H1 (cell line): ENCODE measurements at regions not wholly inside any gene's neighbourhood (a gene's known extent, or its start where the extent isn't known, plus 50 kb on each side); places are given as distances from the start of the nearest gene placed in this dataset.

Experiments
- CTCF ChIA-PET: fragments of 300-600 bp; sonication (Branson Sonifier 250); formaldehyde crosslinking; loops from one replicate; lab custom pipeline; 2021; ENCODE audit not compliant: partially characterized antibody; lab: Charles Lee
- POLR2A ChIA-PET: fragments of 300-600 bp; sonication (Branson Sonifier 250); formaldehyde crosslinking; loops from one replicate; lab custom pipeline; 2021; ENCODE audit warnings: inconsistent platforms; ENCODE audit not compliant: partially characterized antibody; lab: Charles Lee
- DNase-seq, 2 experiments: peaks; one replicate each; pipeline versions ENCODE4 v3.0.0 to v3.0.0-alpha.2; 2010 to 2022; ENCODE audit warnings: low spot score in 2 of 2, low read depth in 1 of 2, mixed read lengths in 1 of 2
- FAIRE-seq: peaks from 2 replicates; lab custom pipeline; 2011; peaks lifted over from hg19 to GRCh38; lab: Jason Lieb, UNC
- H2AFZ ChIP-seq: 2 replicates; pipeline ENCODE4 v1.8.1; 2012; ENCODE audit warnings: low read length, inconsistent platforms
- H2AK5ac ChIP-seq: 2 replicates; pipeline ENCODE4 v1.6.1; 2013; ENCODE audit warnings: low read depth, low read length
- H2BK120ac ChIP-seq: replicated peaks from 2 replicates; pipeline ENCODE3; 2013; ENCODE audit warnings: low read depth, low read length, inconsistent platforms
- H2BK12ac ChIP-seq: 2 replicates; pipeline ENCODE4 v1.6.1; 2013; ENCODE audit warnings: low read depth, low read length
- H2BK15ac ChIP-seq: 2 replicates; pipeline ENCODE4 v1.6.1; 2013; ENCODE audit warnings: low read length
- H2BK20ac ChIP-seq: 2 replicates; pipeline ENCODE4 v1.6.1; 2013; ENCODE audit warnings: low read length
- H2BK5ac ChIP-seq: 2 replicates; pipeline ENCODE4 v1.6.1; 2013; ENCODE audit warnings: low read depth, low read length
- H3K14ac ChIP-seq: 2 replicates; pipeline ENCODE4 v1.6.1; 2013; ENCODE audit warnings: inconsistent platforms; ENCODE audit not compliant: insufficient read length
- H3K18ac ChIP-seq: 2 replicates; pipeline ENCODE4 v1.6.1; 2013; ENCODE audit warnings: low read length; ENCODE audit errors: extremely low read depth
- H3K23ac ChIP-seq: 2 replicates; pipeline ENCODE4 v1.6.1; 2013; ENCODE audit warnings: inconsistent platforms; ENCODE audit not compliant: insufficient read length
- H3K23me2 ChIP-seq: 2 replicates; pipeline ENCODE4 v1.6.1; 2013; ENCODE audit warnings: low read depth, low read length
- H3K27ac ChIP-seq: 2 replicates; pipeline ENCODE4 v1.6.1; 2011; ENCODE audit warnings: low read depth, low read length, inconsistent platforms
- H3K27me3 ChIP-seq, 4 experiments: replicated peaks in 1 of 4; 1 replicate in 1 of 4; 2 replicates in 3 of 4; pipeline versions ENCODE4 v1.6.1 to v1.8.1; 2011 to 2013; ENCODE audit warnings: low read length in 3 of 4, mild to moderate bottlenecking in 3 of 4, inconsistent platforms in 2 of 4, mixed read lengths in 2 of 4, moderate library complexity in 1 of 4; ENCODE audit not compliant: control insufficient read depth in 3 of 4, insufficient read depth in 3 of 4; ENCODE audit errors: extremely low read depth in 1 of 4
- H3K36me3 ChIP-seq, 4 experiments: 2 replicates each; pipeline versions ENCODE4 v1.6.1 to v1.8.1; 2011 to 2013; ENCODE audit warnings: mild to moderate bottlenecking in 4 of 4, low read length in 3 of 4, moderate library complexity in 2 of 4, control low read depth in 1 of 4, inconsistent platforms in 1 of 4; ENCODE audit not compliant: insufficient read depth in 4 of 4, control insufficient read depth in 2 of 4
- H3K4ac ChIP-seq: replicated peaks from 2 replicates; pipeline ENCODE3; 2013; ENCODE audit warnings: low read length, low read depth, mixed read lengths, inconsistent platforms; ENCODE audit not compliant: insufficient read length
- H3K4me1 ChIP-seq, 4 experiments: replicated peaks in 1 of 4; 1 replicate in 1 of 4; 2 replicates in 3 of 4; pipeline versions ENCODE4 v1.6.1 to v1.8.1; 2011 to 2013; ENCODE audit warnings: low read length in 3 of 4, inconsistent platforms in 2 of 4, mixed read lengths in 1 of 4; ENCODE audit not compliant: insufficient read depth in 4 of 4, control insufficient read depth in 3 of 4
- H3K4me2 ChIP-seq, 2 experiments: 2 replicates each; pipeline versions ENCODE4 v1.6.1 to v1.8.1; 2011 to 2013; ENCODE audit warnings: low read depth in 2 of 2, low read length in 2 of 2, control low read depth in 1 of 2, inconsistent platforms in 1 of 2, mild to moderate bottlenecking in 1 of 2; ENCODE audit not compliant: insufficient read depth in 1 of 2
- H3K4me3 ChIP-seq, 4 experiments: fragments of 200-600, 300-600 bp in 1 of 4; sonication (generic), shearing (Covaris generic), sonication (Bioruptor Twin) in 1 of 4; 2 replicates each; pipeline versions ENCODE4 v1.5.1 to v1.8.1; 2011 to 2016; ENCODE audit warnings: low read length in 4 of 4, low read depth in 3 of 4, control low read depth in 2 of 4, inconsistent platforms in 2 of 4, mild to moderate bottlenecking in 2 of 4, mixed read lengths in 1 of 4, moderate library complexity in 1 of 4; ENCODE audit not compliant: insufficient read depth in 2 of 4; ENCODE audit errors: extremely low read depth in 1 of 4
- H3K56ac ChIP-seq: replicated peaks from 2 replicates; pipeline ENCODE3; 2013; ENCODE audit warnings: low read depth, mild to moderate bottlenecking, mixed read lengths, low read length, inconsistent platforms; ENCODE audit not compliant: insufficient read length
- H3K79me1 ChIP-seq: 2 replicates; pipeline ENCODE4 v1.6.1; 2013; ENCODE audit warnings: low read depth, low read length, control low read depth
- H3K79me2 ChIP-seq, 2 experiments: 2 replicates each; pipeline versions ENCODE4 v1.6.1 to v1.8.1; 2012 to 2013; ENCODE audit warnings: low read length in 2 of 2, mild to moderate bottlenecking in 2 of 2, inconsistent platforms in 1 of 2; ENCODE audit not compliant: insufficient read depth in 2 of 2, control insufficient read depth in 1 of 2
- H3K9ac ChIP-seq, 4 experiments: replicated peaks in 1 of 4; 1 replicate in 1 of 4; 2 replicates in 3 of 4; pipeline versions ENCODE4 v1.6.1 to v1.8.1; 2011 to 2013; ENCODE audit warnings: low read depth in 3 of 4, low read length in 3 of 4, control low read depth in 2 of 4, mild to moderate bottlenecking in 2 of 4, moderate library complexity in 2 of 4, inconsistent platforms in 1 of 4; ENCODE audit errors: extremely low read depth in 1 of 4
- H3K9me3 ChIP-seq, 2 experiments: 2 replicates each; pipeline versions ENCODE4 v1.6.1 to v1.8.1; 2012 to 2013; ENCODE audit warnings: mild to moderate bottlenecking in 2 of 2, moderate library complexity in 2 of 2, control low read depth in 1 of 2, inconsistent platforms in 1 of 2, low read depth in 1 of 2, low read length in 1 of 2, mixed read lengths in 1 of 2; ENCODE audit not compliant: insufficient read depth in 2 of 2
- H4K20me1 ChIP-seq, 2 experiments: replicated peaks in 1 of 2; 2 replicates each; pipeline versions ENCODE3 to v1.8.1; 2011 to 2013; ENCODE audit warnings: inconsistent platforms in 2 of 2, low read length in 2 of 2, mild to moderate bottlenecking in 1 of 2; ENCODE audit not compliant: insufficient read depth in 2 of 2, control insufficient read depth in 1 of 2
- H4K5ac ChIP-seq: 2 replicates; pipeline ENCODE4 v1.6.1; 2013; ENCODE audit warnings: low read length, low read depth, mixed read lengths, inconsistent platforms; ENCODE audit not compliant: insufficient read length
- H4K8ac ChIP-seq: 2 replicates; pipeline ENCODE4 v1.8.0; 2013; ENCODE audit warnings: mild to moderate bottlenecking, moderate library complexity, low read length, inconsistent platforms; ENCODE audit not compliant: insufficient read depth; ENCODE audit errors: extremely low read depth
- H4K91ac ChIP-seq: replicated peaks from 2 replicates; pipeline ENCODE3; 2013; ENCODE audit warnings: low read length, mixed read lengths, inconsistent platforms; ENCODE audit not compliant: insufficient read length
- BACH1 ChIP-seq: IDR thresholded peaks from 2 replicates; pipeline ENCODE4 v1.6.1; 2012; ENCODE audit warnings: low read length, improper control_type of control experiment
- EGR1 ChIP-seq: IDR thresholded peaks from 2 replicates; pipeline ENCODE4 v1.6.1; 2011; ENCODE audit warnings: low read depth, low read length, borderline replicate concordance
- HDAC6 ChIP-seq: IDR thresholded peaks from one replicate; pipeline ENCODE4 v1.7.1; 2012; ENCODE audit warnings: low read depth, mild to moderate bottlenecking, inconsistent platforms, low read length, moderate library complexity
- KDM4A ChIP-seq: IDR thresholded peaks from one replicate; pipeline ENCODE4 v1.7.1; 2012; ENCODE audit warnings: low read depth, mild to moderate bottlenecking, moderate library complexity, low read length, inconsistent platforms; ENCODE audit not compliant: severe bottlenecking
- POLR2A ChIP-seq, 2 experiments: IDR thresholded peaks; 1 replicate in 1 of 2; 2 replicates in 1 of 2; pipeline ENCODE4 v1.6.1; 2011; ENCODE audit warnings: low read depth in 2 of 2, low read length in 2 of 2, mild to moderate bottlenecking in 2 of 2; ENCODE audit errors: control extremely low read depth in 1 of 2
- SP1 ChIP-seq: IDR thresholded peaks from 2 replicates; pipeline ENCODE4 v1.6.1; 2011; ENCODE audit warnings: low read depth, low read length

DNA sequence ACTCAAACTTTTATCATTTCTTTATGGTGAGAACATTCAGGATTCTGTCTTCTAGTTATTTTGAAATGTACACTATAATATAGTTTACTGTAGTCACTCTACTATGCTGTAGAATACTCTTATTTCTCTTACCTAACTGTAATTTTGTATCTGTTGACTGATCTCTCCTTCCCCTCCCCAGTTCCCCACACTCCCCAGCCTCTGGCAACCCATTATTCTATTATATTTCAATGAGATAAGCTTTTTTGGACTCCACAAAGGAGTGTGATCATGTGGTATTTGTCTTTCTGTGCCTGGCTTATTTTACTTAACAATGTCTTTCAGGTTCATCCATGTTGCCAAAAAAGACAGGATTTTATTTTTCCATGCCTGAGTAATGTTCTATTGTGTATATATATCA is 71.4 kb upstream of the DYNC1I1 start:
- H2BK12ac ChIP-seq: no peak overlapping the region
- no peak overlapping the region for H2BK15ac ChIP-seq
- H3K27ac ChIP-seq: no peak overlapping the region
- H3K4me1 ChIP-seq: no peaks in the 10 kb centered on the region
- H3K23ac ChIP-seq: no peak overlapping the region
- H4K20me1 ChIP-seq: no peaks in the 10 kb centered on the region
- no peak overlapping the region for H2AFZ ChIP-seq
- no peaks in the 10 kb centered on the region for H3K27me3 ChIP-seq
- H3K79me2 ChIP-seq: no peaks in the 10 kb centered on the region
- POLR2A ChIA-PET: no interaction called here
- CTCF ChIA-PET: interaction anchor here (0.7 to 1.2 kb wide), 2 partner anchors 10 to 15 kb away, joined by 3 to 9 read pairs; no protein-coding TSS in a partner anchor
- no peak overlapping the region for H3K4me3 ChIP-seq
- no peak overlapping the region for H3K4ac ChIP-seq
- H2BK20ac ChIP-seq: no peak overlapping the region
- no peaks in the 10 kb centered on the region for H3K9me3 ChIP-seq
- no peak overlapping the region for H3K9ac ChIP-seq
- no peak overlapping the region for H3K18ac ChIP-seq
- no peak for DNase-seq
- H4K91ac ChIP-seq: no peak overlapping the region
- no peak overlapping the region for H3K4me2 ChIP-seq
- H3K23me2 ChIP-seq: no peaks in the 10 kb centered on the region
- H3K79me1 ChIP-seq: no peaks in the 10 kb centered on the region
- no peak overlapping the region for H4K5ac ChIP-seq
- no peak overlapping the region for H3K14ac ChIP-seq
- H2AK5ac ChIP-seq: no peak overlapping the region
- no peaks in the 10 kb centered on the region for H3K36me3 ChIP-seq
- TF ChIP-seq HDAC6: no peak
- TF ChIP-seq BACH1: no peak
- no peak for TF ChIP-seq KDM4A
- TF ChIP-seq SP1: no peak
- TF ChIP-seq POLR2A (IDR thresholded peaks at IDR 0.05; ENCODE audit: control extremely low read depth in 1 of 2, low read depth in 2 of 2, low read length in 2 of 2): no peak
- TF ChIP-seq EGR1: no peak
- FAIRE-seq: no peak
- H2BK5ac ChIP-seq: no peak overlapping the region
- H2BK120ac ChIP-seq: no peak overlapping the region
- H3K56ac ChIP-seq: no peak overlapping the region
- no peak overlapping the region for H4K8ac ChIP-seq
